ENCODE measurements at regions not wholly inside any gene's neighbourhood (a gene's known extent, or its start where the extent isn't known, plus 50 kb on each side); places are given as distances from the start of the nearest gene placed in this dataset.

GRCh38 chr3:153232851-153233271, 70.8 kb downstream of the RAP2B start:
- H4K20me1 ChIP-seq (ENCODE audit: control insufficient read depth, insufficient read depth, low read length, poor library complexity, severe bottlenecking) = no peaks in the 10 kb centered on the region
- no peak overlapping the region for H3K9ac ChIP-seq (ENCODE audit: low read length)
- H3K36me3 ChIP-seq (replicated peaks in 1 of 2; ENCODE audit: control extremely low read depth in 1 of 2, control insufficient read depth in 1 of 2, extremely low read depth in 1 of 2, insufficient read depth in 2 of 2, low read length in 1 of 2) = no peaks in the 10 kb centered on the region
- Mint-ChIP-seq H3K4me3 (no peak overlapping the region), H3K27ac (no peak overlapping the region), H3K27me3 (peaks cover 10% of the 10 kb centered on the region), H3K9me3 (ENCODE audit: insufficient read depth) (no peaks in the 10 kb centered on the region), H3K4me1 (no peaks in the 10 kb centered on the region)
- H3K9me3 ChIP-seq (ENCODE audit: control extremely low read depth in 1 of 3, control insufficient read depth in 2 of 3, insufficient read depth in 1 of 3, low read length in 2 of 3) = no peaks in the 10 kb centered on the region
- no peak overlapping the region for H3K27ac ChIP-seq (ENCODE audit: low read length in 2 of 2)
- H3K4me1 ChIP-seq (ENCODE audit: control insufficient read depth in 2 of 2, insufficient read depth in 2 of 2, low read length in 2 of 2) = no peaks in the 10 kb centered on the region
- no peak overlapping the region for H3K4me3 ChIP-seq (ENCODE audit: control extremely low read depth in 1 of 5, extremely low read depth in 1 of 5, insufficient read depth in 1 of 5, low read depth in 2 of 5, low read length in 4 of 5)
- ChIA-PET POLR2A (no interaction called here), CTCF (no interaction called here)
- no CpG with 5 or more reads among the region's 3 CpGs for WGBS (ENCODE audit: insufficient coverage)
- ATAC-seq (ENCODE audit: low read depth) = no peak
- no peak overlapping the region for H2AFZ ChIP-seq (ENCODE audit: insufficient read depth, low read depth, low read length, poor library complexity, severe bottlenecking)
- no peak for DNase-seq
- TF ChIP-seq EZH2 (IDR thresholded peaks at IDR 0.05; ENCODE audit: borderline replicate concordance, insufficient read depth, low read depth, low read length, poor library complexity, severe bottlenecking) (no peak), CTCF (IDR thresholded peaks at IDR 0.05) (no peak)
- intact Hi-C loops (cut with micrococcal nuclease) = no loop called here
- no peak overlapping the region for H3K4me2 ChIP-seq (replicated peaks; ENCODE audit: low read depth, low read length, poor library complexity, severe bottlenecking)
- H3K27me3 ChIP-seq (replicated peaks in 1 of 4; ENCODE audit: control extremely low read depth in 1 of 4, control insufficient read depth in 3 of 4, insufficient read depth in 4 of 4, low read length in 3 of 4) = no peaks in the 10 kb centered on the region
- H3K79me2 ChIP-seq (ENCODE audit: control insufficient read depth, insufficient read depth, low read length) = no peaks in the 10 kb centered on the region

GRCh38 chr3:153233986-153234385, 72.0 kb downstream of the RAP2B start:
- no peak overlapping the region for H3K4me2 ChIP-seq (replicated peaks; ENCODE audit: low read depth, low read length, poor library complexity, severe bottlenecking)
- no peaks in the 10 kb centered on the region for H3K9me3 ChIP-seq (ENCODE audit: control extremely low read depth in 1 of 3, control insufficient read depth in 2 of 3, insufficient read depth in 1 of 3, low read length in 2 of 3)
- intact Hi-C loops (cut with micrococcal nuclease) = no loop called here
- H4K20me1 ChIP-seq (ENCODE audit: control insufficient read depth, insufficient read depth, low read length, poor library complexity, severe bottlenecking) = no peaks in the 10 kb centered on the region
- no peaks in the 10 kb centered on the region for H3K79me2 ChIP-seq (ENCODE audit: control insufficient read depth, insufficient read depth, low read length)
- Mint-ChIP-seq H3K4me1 (no peaks in the 10 kb centered on the region), H3K9me3 (ENCODE audit: insufficient read depth) (no peaks in the 10 kb centered on the region), H3K27me3 (peaks cover 10% of the 10 kb centered on the region), H3K27ac (no peak overlapping the region), H3K4me3 (no peak overlapping the region)
- no peak overlapping the region for H2AFZ ChIP-seq (ENCODE audit: insufficient read depth, low read depth, low read length, poor library complexity, severe bottlenecking)
- no peak overlapping the region for H3K4me3 ChIP-seq (ENCODE audit: control extremely low read depth in 1 of 5, extremely low read depth in 1 of 5, insufficient read depth in 1 of 5, low read depth in 2 of 5, low read length in 4 of 5)
- POLR2A ChIA-PET = no interaction called here
- H3K27me3 ChIP-seq (replicated peaks in 1 of 4; ENCODE audit: control extremely low read depth in 1 of 4, control insufficient read depth in 3 of 4, insufficient read depth in 4 of 4, low read length in 3 of 4) = no peaks in the 10 kb centered on the region
- no peaks in the 10 kb centered on the region for H3K4me1 ChIP-seq (ENCODE audit: control insufficient read depth in 2 of 2, insufficient read depth in 2 of 2, low read length in 2 of 2)
- no peak for DNase-seq
- no peak overlapping the region for H3K9ac ChIP-seq (ENCODE audit: low read length)
- CTCF ChIA-PET = interaction anchor here (0.6 kb wide), 1 partner anchor 12 kb away, joined by 3 read pairs; no protein-coding TSS in a partner anchor
- H3K36me3 ChIP-seq (replicated peaks in 1 of 2; ENCODE audit: control extremely low read depth in 1 of 2, control insufficient read depth in 1 of 2, extremely low read depth in 1 of 2, insufficient read depth in 2 of 2, low read length in 1 of 2) = no peaks in the 10 kb centered on the region
- no peak for ATAC-seq (ENCODE audit: low read depth)
- TF ChIP-seq EZH2 (IDR thresholded peaks at IDR 0.05; ENCODE audit: borderline replicate concordance, insufficient read depth, low read depth, low read length, poor library complexity, severe bottlenecking) = no peak
- TF ChIP-seq CTCF (IDR thresholded peaks at IDR 0.05) = no peak
- H3K27ac ChIP-seq (ENCODE audit: low read length in 2 of 2) = no peak overlapping the region
